ENCODE measurements at regions not wholly inside any gene's neighbourhood (a gene's known extent, or its start where the extent isn't known, plus 50 kb on each side); places are given as distances from the start of the nearest gene placed in this dataset.

DNA sequence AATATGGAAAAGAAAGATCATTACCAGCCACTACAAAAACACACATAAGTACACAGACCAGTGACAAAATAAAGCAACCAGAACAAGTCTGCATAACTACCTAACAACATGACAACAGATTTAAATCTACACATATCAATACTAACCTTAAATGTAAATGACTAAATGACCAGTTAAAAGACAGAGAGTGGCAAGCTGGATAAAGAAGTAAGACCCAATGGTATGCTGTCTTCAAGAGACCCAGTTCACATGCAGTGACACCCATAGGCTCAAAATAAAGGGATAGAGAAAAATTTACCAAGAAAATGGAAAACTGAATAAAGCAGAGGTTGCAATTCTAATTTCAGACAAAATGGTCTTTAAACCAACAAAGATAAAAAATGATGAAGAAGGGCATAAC, 938.1 kb downstream of the EFNA5 start:
- TF ChIP-seq POLR2A (IDR thresholded peaks at IDR 0.05), result no peak
- TF ChIP-seq, protein P1, sequence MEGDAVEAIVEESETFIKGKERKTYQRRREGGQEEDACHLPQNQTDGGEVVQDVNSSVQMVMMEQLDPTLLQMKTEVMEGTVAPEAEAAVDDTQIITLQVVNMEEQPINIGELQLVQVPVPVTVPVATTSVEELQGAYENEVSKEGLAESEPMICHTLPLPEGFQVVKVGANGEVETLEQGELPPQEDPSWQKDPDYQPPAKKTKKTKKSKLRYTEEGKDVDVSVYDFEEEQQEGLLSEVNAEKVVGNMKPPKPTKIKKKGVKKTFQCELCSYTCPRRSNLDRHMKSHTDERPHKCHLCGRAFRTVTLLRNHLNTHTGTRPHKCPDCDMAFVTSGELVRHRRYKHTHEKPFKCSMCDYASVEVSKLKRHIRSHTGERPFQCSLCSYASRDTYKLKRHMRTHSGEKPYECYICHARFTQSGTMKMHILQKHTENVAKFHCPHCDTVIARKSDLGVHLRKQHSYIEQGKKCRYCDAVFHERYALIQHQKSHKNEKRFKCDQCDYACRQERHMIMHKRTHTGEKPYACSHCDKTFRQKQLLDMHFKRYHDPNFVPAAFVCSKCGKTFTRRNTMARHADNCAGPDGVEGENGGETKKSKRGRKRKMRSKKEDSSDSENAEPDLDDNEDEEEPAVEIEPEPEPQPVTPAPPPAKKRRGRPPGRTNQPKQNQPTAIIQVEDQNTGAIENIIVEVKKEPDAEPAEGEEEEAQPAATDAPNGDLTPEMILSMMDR (IDR thresholded peaks at IDR 0.05), result no peak
